ENCODE measurements at regions not wholly inside any gene's neighbourhood (a gene's known extent, or its start where the extent isn't known, plus 50 kb on each side); places are given as distances from the start of the nearest gene placed in this dataset.

DNA sequence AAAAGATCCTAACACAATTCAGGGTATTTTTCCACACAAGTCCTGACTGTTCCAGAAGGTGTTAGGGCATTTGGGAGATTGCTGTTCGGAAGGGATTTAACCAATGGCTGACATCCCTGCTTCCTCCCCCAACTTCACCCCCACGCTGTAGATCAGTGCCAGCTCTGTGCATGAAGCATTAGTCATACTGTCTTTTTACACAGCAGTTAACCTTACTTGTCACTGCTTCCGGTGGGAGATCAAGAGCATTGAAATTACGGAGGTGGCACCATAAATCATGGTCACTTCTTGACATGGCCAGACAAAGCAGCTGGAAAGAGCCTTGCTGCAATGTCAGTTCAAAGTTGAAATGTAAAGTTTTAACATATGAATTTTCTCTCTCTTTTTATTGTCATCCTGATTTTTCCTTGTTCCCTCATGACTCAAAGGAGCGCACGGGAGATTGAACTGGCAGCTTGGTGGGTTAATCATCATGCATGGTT lies 70.2 kb downstream of the HRH4 start:
- DNase-seq: no peak

DNA sequence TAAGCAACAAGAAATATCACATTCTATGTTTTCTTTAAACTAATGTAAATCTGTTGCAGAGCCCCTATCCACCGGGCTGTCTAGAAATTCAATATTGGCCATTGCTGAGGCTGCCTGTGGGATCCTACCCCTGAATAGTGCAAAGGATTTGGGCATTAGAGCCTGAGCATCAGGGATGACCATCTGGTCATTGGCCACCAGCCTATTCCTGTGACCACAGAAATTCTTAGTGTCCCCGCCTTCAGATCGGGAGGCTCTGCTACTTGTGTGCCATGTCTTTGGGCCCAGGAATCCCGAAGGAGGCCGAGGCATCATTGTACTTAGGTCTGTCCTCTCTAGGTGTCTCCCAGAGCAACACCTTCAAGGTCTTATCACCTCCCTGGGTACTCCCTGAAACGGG lies 73.8 kb downstream of the HRH4 start:
- DNase-seq: no peak

DNA sequence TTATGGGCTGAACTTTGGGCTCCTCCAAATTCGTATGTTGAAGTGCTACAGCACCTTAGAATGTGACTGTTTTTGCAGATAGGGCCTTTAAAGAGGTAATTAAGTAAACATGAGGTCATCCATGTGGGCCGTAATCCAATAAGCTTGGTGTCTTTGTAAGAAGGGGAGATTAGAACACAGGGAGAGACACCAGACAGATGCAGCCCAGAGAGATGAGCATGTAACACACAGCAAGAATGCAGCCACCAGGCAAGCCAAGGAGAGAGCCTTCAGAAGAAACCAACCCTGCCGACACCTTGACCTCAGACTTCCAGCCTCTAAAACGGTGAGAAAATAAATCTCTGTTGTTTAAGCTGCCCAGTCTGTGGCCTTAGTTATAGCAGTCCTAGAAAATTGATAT lies 74.3 kb downstream of the HRH4 start:
- no peak for DNase-seq

DNA sequence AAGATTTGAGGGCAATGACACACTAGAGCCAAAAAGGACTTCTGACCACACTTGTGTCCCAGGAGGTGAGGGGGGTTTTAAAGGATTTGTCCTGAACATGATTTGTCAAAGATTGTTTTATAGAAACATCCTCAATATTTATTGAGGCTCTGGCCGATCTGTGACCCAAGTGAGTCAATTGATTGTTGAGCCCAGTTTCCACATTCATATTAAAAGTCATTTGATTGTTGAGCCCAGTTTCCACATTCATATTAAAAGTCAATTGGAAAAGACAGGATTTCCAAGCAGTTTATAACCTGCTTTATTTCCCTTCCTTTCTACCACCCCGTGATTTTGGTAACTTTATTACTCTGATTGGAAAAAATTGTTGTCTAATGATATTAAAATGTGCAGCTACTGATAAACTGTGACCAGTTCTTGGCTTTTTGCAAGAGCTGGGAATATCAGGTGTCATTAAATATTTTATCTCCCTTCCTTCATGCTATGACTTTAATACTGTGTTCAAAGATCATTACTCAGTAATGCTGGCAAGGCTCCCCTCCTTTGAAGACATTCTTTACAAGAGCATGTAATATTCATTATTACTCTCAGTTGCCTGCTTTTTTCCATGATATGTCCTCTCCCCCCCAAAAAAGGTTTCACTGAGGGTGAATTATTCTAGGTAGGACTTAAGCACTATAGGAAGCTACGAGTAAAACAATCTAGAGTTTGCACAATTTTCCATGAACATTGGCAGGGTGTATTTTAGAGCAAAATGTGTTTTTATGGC lies 75.3 kb downstream of the HRH4 start:
- DNase-seq: no peak

DNA sequence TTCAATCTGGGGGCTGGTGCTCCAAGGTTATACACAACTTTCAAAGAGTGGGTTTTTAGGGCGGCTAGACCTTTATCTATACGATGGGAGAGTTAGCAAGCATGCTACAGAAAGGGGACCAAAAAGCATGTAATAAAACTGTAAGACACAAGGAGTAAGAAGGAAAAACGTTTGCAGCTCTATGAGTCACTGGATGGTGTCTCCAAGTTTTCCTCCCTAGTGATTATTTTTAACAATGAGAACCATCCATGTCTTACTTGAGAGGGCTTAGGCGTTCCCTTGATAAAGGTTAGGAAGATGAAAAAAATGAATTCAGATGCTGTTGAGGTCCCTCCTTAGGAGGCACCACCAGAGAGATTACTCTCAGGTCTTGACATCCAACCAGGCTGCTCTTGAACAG lies 75.9 kb downstream of the HRH4 start:
- no peak for DNase-seq

DNA sequence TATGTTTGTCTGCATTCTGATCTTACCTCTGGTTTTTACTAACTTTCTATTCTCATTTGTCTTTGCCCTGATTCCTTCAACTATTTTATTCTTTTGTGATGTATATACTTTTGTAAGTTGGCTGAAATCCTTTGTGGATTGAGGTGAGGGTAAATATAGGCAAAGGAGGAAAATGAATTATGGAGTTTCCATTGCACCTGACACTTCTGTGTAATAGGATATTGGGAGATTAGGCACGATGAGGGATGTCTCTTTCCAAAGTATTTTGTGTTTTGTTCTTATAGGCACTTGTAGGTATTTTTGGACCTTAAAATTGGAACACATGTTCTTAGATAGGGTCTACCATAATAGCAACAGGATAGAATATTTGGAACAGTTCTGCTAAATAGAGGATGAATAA lies 76.4 kb downstream of the HRH4 start:
- DNase-seq: no peak

DNA sequence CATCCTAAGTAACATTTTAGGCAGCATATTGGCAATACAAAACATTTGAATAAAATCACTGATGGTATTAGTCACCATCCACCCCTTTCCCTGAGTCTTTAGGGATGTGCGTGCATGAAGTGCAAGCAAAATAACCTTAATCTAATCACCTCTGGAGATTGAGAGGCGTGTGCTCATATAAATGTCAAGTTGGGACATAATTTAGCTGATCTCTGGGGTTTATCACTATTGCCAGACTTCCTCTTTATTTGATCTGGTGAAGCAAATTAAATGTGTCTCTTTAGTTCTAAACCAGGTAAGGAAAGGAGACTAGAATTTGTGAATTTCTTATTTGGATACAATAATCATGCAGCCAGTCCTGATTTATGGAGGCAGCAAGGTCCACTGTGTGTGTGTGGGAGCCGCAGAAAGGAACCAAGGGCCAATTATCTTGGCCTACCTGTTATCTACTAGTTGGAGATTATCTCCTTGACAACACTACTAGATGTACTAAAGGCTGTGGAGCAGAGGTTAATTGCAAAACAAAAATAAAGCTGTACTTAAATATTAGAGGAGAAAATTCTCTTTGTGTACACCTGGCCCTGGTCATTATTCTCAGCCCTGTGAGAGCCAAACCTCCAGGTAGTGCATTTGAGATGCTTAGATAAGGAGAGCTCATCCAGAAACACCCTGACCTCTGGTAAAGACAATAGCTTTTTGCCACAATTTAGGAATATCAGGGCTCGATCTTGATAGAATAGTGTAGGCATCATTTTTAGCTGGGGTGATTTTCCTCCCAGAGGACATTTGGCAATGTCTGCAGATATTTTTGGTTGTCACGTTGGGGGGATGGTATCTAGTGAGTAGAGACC lies 78.2 kb downstream of the HRH4 start:
- no peak for DNase-seq

DNA sequence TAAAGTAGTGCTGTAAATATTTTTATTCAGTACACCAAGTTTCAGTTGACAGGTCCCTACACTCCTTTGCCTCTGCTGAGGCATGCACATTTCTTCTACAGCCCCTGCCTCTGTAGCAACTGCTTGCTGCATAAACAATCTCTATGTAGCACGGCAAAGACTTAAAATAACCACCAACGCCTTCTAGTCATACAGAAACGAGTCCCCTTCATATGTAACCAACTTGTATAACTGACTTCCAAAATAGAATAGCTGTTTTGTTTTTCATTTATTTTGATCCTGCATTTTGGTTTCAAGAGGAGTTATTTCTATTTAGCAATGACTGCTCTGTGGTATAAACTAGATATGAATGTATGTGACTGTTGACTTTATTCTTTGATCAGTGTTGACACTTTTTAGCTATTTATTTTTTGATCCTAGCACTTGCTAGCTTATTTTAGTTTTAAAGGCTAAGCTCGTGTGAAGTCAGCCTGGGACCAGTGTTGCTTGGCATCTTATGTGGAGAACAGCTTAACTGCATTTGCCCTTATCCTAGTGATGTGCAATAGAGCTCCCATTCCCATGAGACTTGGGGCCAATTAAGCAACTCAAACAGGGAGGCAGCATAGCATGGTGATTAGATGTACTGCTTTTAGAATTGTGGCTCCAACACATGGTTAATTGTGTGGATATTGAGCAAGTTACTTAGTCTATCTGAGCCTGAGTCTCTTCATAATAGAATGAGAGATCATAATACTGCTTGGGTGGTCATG lies 79.6 kb downstream of the HRH4 start:
- DNase-seq: no peak

DNA sequence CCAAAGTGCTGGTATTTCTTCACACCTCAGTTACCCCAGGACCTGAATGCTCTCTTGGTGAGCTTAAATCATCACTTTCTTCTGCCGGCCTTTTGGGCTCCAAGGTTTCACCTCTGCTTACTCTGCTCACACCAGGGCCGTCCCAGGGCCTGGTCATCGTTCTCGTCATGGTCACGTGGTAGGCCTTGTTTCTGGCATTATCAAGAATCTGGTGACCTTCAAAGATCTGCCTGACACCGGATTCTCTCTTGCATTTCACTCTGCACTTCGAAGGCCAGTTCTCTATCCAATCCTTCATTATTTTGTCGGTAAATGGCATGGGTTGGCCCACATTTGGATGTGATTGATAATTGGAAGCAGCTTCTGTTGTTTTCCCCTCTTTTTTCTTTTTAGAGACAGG lies 80.5 kb downstream of the HRH4 start:
- DNase-seq: no peak

DNA sequence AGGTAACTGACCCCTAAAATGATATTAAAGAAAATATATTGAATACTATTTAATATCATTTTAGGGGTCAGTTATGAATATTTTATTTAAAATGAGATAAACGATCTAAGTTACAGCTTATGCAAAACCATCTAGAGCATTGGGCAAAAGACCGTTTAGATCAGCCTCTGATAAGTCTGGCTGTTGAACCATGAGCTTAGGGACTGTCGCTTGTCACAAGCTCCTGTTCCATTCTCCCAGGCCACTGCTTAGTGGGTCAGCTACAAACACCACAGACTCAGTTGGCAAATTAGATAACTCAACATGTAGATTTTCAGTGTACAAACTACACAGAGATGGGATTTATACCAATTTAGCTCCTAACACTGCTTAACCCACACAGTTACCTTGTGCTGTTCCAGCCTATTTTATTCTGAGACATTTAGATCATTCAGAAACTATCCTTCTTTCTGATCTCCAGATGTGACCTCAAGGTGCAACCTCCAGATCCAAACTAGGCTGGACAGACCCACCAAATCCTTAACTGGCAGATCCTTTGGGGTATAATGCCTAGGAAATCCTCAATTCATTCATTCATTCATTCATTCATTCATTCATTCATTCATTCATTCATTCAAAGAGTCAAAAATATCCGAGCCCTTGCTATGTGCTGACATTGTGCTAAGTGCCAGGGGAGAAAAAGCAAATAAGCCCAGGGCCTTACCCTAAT lies 82.8 kb downstream of the HRH4 start:
- DNase-seq: no peak

DNA sequence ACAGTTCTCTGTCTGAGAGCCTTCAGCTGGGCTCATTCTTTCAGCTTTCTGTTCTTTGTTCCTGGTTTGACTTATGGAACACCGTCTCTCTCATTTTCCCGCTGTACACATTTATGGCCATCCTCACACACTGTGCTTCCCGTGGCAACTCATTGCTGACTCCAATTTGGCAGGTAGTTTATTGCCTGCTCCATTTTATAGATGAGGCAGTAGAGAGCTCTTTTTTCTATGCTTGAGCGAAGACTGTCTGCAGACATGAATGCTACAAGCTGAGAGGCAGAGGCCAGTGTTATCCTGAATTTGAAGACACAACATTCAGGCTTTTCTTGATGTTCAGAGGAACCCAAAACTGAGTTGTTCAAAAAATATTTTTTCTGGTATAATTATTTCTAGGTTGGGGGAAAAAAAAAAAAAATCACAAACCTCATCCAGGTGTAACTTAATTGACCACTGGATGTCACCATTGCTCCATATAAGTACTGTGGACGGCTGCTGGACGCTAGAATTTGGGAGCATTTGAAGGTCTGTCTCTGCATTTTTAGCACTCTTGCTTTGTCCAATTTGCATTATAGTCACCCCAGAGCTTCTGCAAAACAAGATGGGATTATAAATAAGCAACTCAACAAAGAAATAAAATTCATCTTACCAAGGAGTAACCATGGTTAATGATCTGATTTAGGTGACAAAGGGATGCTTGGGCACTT lies 83.5 kb downstream of the HRH4 start:
- DNase-seq: no peak

DNA sequence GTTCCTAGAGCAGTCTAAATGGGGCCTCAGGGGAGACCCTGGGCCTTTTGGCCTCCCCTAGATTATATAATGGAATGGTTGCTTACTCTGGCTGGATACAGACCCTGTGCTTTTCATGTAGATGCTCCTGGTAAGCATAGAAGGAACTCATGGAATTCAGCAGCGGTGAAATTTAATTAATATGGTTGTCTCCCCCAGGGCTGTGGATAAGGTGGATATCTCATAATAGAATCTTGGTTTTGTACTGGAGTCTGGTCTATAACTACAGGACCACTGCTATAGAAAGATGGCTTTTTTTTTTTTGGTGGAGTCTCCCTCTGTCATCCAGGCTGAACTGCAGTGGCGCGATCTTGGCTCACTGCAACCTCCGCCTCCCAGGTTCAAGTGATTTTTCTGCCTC lies 84.5 kb downstream of the HRH4 start:
- DNase-seq: no peak

DNA sequence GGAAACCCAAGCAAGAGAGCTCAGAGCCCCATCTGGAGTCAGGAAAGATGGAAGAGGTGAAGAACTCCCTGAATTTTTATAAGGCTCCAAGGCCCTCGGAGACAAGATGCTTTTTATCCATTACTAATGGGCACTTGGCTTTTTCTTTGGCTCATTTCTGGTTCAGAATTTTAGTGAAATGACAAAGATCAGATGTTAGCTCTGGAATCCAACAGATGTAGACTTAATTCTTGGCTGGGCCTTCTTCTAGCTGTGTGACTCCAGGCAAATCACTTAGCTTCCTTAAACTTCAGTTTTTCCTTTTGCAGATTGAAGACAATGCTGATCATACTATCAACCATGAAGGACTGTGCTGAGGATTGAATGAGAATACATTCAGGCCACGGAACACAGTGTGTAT lies 85.2 kb downstream of the HRH4 start:
- DNase-seq: no peak

DNA sequence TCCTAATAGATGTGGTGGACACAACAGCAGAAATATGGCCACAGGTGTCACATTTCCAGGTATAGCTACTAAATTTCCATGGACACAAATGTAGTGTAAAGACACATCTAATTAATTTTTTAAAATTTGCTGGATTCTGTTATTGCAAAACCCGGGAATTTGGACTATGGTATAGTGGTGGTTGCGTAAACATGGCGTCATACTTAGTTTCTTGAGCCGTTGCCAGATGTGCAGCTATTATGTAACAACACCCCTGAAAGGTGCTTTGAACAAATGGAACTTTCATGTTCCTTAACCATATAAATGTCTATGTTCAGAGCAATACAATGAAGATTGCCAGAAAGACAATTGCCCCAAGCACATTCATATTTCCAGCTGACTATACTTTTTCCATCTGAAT lies 85.9 kb downstream of the HRH4 start:
- DNase-seq: no peak

DNA sequence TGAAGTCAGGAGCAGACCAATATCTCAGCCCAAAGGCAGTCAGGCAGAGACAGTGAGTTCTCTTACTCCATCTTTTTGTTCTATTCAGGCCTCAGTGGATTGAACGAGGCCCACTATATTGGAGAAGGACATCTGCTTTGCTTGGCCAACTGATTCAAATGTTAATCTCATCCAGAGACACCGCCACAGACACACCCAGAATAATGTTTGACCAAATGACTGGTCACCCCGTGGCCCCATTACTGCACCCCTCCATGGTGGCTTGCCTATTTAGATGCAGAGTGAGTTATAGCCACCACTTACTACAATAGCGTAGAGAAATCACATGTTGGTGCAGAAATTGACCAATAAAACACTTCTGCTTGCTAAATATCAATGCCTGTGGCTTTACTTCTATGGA lies 88.1 kb downstream of the HRH4 start:
- no peak for DNase-seq

DNA sequence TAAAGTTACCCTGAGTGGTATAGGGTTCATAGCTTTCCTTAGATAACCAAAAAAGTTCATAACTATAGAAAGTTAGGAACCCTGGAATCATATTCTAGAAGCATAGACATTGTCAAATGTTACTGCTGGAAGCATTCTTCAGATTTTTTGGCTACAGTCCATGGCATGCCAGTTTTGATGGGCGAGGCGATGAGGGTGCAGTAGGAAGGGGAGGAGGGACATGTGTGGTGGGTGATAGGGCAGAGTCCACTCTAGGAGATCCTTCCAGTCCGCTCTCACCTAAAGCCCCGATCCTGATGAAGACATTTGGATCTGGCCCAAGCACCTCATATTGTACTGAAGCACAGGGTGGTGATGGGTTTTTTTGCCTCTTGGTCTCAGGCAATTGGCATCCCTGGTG lies 91.8 kb downstream of the HRH4 start:
- DNase-seq: no peak

DNA sequence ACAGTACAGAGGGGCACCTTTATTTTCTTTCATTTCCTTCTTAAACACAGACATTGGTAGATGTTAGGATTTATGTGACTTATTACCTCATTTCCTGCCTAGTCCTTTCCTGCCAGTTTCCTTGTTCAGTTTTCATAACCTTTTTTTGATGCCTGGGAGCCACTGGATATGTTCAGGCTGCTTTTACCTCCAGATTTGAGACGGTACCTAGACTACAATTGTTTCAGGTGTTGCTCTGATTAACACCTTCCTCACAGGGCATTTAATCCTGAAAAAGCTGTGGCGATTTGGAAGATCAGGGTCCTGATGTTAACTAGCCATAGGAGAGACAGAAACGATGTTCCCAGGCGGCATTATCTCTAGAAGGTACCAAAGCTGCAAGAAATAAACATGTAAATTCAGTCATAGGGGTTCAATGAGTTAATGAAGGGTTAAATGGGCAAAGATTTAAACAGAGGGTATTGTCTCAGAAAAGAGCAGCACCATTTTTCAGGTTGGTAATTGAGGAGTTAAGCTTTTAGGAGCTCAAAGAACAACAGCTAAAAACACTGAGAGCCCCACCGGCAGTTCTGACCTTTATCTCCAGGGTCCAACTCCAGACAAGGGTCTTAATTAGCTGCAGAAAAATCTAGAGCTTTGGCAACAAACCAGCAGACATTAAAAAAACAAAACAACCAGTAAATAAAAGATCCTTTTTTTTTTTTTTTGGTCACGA lies 93.3 kb downstream of the HRH4 start:
- no peak for DNase-seq

DNA sequence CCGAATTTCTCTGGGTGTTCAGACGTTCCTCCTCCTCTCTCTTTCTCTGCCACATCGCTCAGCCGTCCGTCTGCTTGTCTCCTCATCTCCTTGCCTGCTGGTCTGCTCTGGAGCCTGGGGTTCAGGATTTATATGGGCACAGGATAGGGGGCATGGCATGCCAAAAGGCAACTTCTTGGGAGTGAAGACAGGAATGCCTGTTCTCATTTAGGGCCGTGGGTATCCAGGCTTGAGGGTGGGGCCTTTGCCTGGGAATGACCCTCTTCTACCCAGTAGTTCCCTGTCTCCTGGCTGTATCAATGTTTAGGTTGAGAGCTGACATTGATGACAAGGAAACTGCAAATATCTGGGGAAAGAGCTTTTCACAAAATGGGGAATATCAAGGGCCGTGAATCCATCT lies 98.0 kb downstream of the HRH4 start:
- DNase-seq: no peak

DNA sequence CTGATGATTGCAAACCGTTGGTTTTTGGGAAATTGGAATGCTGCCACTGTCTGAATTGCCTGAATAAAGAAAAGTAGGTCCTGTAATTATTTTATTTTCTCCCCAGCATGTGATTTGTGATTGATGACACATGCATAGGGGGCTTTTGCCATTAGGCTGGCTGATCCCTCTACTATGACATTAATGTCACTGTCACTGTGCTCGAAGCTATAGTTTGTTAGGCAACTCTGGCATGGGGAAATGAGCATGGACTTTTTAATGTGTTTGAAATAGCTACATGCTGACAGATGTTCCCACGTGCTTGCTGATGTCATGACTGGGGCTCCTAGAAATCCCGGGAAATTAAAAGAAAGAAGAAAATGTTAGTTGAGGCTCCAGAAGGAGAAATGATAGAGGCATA lies 99.1 kb downstream of the HRH4 start:
- DNase-seq: no peak

DNA sequence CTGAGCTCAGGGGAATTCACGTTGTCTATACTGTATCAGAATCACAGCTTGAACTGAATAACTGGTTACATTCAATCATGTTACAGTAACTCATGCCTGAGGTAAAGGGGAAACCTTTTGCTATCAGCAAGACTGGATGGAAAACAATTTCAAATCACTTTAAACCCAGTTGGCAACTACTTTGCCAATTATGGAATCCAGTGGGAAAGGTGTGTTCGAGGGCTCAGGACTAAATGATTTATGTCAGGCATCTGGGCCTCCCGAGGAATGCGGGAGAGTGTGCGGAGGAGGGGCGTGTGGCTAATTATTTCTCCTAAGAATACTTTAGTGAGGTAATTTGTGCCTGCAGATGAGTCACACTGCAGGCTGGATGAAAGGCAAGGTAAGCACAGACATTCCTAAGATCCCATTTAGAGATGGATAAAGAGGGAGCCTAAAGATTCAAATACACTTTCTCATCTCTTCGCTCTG lies 100.1 kb downstream of the HRH4 start:
- DNase-seq: no peak

DNA sequence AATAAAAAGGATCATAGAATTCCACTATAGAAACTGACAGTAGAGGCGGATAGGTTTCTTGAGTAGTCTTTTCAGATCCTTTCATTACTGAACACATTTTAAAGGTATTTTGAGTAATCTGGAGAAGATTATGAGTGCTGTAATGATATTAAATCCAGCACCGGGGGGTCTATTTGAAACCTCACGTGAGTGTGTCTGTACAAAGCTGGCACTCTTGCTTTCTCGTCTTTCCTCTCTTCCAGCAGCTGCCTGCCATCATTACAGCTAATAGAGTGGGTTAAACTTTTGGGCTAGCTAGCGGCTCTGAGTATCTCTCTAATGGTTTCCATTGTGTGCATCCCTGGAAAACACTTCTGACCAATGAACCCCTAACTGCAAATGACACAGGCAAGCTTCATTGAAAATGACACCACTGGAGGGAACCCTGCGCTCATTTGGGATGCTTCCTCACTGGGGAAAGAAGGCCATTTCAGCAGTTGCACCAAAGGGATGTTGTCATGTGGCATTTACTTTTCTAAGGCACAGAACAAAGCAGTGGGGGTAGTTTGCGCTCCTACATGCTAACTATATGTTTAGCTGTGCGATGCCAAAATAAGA lies 101.0 kb downstream of the HRH4 start:
- DNase-seq: no peak
